MV-4-11 (cell line): ENCODE measurements at regions not wholly inside any gene's neighbourhood (a gene's known extent, or its start where the extent isn't known, plus 50 kb on each side); places are given as distances from the start of the nearest gene placed in this dataset.
"Not testable (repeated sequence)": the region's sequence is repeated elsewhere in the genome, so short reads cannot be mapped to it uniquely, and the experiment has no call there.

Source experiments
- DNase-seq: peaks from one replicate; lab custom pipeline; 2025; lab: John Stamatoyannopoulos, UW

DNA sequence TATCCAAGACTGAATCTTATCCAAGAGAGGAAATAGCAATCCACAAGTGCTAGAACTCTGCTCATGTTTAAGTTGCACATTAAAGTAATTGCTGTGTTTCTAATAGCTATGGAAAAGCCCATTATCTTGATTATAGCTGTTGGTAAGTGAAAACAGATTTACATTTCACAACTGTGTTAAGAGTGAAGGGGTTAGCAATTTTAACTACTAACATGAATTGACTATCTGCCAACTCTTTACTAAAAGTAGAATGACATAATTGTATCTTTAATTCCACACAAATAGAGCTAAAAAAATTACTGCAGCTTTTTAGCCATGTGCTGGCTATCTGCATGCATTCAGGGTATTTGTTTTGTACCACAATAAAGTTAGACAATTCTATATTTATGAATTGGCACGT, 277.9 kb upstream of the IRAK1BP1 start:
- DNase-seq = no peak

DNA sequence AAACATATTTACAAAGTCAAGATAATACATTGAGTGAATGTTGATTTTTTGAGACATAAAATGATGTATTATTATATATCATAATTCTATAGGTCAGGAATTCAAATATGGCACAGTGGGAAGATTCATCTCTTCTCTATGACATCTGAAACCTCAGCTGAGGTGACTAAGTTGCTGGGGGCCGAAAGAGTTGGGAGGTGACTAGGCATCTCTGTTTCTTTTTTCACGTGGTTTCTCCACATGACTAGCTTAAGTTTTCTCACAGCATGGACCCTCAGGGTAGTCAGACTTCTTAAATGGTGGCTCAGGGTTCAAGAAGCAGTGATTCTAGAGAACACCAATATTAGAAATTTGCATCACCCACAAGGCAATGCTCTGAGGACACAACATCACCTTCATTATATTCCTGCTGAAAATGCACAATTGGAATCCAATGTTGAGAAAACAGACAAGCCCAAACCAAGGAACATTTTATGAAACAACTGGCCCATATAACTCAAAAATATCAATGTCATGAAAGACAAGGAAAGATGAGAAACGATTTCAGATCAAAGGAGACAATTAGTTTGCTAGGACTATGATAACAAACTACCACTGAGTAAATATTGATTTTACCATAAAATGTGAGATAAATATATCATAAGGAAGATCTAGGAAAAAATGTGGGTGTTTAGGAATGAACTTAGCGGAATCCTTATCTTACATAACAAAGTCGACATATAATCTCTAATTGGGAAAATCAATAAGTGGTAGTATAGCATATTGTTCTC, 273.3 kb upstream of the IRAK1BP1 start:
- DNase-seq = no peak

DNA sequence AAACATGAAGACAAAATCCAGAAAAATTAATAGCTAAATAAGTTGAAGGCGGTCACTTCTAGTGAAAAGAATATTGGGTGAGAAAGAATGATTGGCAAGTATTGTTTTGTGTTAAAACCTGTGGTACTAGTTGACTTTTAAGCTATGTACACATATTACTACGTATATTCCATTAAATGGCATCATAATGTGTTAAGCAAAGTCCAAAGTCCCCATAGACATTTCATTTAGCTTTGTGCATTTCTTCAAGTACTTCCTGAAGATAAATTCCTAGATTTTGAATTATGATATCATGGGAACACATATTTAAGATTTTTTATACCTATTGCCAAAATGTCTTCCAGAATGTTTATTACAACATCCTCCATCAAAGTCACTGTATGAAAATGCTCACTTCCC, 272.7 kb upstream of the IRAK1BP1 start:
- DNase-seq = no peak

DNA sequence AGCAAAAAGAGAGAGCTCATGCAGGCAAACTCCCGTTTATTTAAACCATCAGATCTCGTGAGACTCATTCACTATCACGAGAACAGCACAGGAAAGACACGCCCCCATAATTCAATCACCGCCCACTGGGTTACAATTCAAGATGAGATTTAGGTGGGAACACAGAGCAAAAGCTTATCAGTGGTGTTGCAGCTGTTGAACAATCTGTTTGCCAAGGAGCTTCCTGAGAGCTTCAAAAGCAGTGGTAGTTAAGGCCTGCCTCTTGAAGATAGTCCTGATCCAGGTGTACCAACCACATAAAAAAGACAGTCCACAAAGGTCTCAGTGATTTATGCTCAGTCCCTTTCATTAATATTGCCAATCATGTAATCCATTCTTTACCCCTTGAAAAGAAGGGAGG, 269.4 kb upstream of the IRAK1BP1 start:
- DNase-seq = no peak

DNA sequence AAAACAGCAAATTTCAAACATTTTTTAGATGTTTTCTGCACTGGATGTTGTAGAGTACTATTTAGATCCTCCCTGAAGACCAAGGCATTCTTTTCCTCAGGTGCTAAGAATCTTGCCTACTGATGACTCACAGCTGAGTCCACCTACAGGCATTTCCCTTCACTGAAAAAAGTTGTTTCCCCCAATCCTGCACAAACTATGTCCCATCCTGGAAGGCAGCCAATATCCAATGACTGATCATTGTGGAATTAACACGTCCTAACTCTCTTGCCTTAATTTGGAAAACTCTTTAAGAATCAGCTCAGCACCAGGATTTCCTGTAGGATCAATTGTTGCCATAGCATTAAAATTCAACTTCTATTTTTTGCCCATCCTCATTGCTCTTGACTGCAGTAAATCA, 268.4 kb upstream of the IRAK1BP1 start:
- no peak for DNase-seq

DNA sequence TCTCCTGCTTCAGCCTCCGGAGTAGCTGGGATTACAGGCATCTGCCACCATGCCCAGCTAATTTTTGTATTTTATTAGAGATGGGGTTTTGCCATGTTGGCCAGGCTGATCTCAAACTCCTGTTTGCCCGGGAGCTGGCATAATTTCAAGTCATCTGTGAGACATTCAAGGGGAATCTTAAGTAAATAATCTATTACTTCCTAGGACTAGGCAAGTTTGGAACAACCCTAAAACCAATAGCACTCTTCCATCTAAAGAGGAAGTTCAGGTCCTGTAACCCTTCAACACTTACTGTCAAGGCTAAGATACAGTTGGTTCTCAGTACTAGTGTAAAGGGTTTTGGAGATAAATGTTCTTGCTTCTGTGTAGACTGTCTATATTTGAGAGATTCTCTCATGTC, 267.8 kb upstream of the IRAK1BP1 start:
- DNase-seq = peak; percentile 1

DNA sequence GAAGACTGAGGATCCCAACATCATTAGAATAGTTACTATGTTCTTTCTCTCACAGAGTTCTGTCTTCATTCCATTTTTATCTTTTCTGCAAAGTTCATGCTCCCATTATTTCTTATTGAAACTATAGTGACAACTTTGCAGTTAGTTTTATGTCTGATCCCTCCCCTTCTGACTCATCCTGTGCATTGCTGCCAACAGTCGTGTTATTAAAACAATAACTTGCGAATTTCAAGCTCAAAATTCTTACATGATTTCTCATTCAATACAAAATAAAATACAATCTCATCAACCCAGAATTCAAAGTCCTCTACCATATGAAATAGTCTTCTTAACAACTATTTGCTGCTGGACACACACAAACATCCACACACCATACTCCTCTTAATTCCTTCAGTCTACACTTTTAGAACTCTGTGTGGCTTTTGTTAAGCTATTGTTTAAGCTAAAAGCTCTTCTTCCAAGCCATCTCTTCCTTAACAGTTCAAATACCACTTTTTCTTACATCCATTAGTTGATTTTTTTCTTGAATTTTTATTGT, 261.4 kb upstream of the IRAK1BP1 start:
- DNase-seq = no peak

DNA sequence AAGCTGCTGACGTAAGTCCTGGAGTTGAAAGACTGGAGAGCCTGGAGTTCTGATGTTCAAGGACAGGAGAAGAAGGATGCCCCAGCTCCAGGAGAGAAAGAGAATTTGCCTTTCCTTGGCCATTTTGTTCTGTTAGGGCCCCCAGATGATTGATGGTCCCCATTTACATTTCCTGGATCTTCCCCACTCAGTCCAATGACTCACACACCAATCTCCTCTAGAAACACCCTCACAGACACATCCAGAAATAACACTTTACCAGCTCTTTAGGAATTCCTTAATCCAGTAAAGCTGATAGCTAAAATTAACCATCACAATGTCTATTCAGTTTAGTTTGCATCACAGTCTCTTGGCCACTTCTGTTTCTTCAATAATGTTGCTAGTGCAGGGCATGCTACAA, 260.2 kb upstream of the IRAK1BP1 start:
- DNase-seq = no peak

DNA sequence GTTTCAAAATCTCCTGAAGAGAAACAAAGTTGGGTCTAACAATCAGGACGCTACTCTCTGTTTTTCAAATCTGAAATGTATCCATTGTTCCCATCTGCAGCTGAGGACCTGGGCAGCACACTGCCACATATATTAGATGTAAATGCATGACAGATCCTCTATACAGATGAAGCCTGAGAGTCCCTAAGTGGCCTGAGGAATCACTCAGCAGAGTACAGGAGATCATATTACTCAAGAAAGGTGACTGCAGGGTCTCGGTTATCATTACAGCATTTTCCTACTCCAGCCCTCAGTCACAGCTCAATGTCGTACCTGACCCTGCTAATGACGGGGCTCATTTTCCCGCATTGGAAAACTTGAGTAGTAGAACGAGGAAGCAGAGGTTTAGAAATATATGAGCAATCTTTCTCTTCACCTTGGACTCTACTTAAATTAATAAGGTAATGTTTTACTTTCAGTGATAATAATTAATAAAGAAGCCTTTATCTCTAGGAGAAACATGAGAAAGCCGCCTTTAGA, 256.2 kb upstream of the IRAK1BP1 start:
- DNase-seq = no peak

DNA sequence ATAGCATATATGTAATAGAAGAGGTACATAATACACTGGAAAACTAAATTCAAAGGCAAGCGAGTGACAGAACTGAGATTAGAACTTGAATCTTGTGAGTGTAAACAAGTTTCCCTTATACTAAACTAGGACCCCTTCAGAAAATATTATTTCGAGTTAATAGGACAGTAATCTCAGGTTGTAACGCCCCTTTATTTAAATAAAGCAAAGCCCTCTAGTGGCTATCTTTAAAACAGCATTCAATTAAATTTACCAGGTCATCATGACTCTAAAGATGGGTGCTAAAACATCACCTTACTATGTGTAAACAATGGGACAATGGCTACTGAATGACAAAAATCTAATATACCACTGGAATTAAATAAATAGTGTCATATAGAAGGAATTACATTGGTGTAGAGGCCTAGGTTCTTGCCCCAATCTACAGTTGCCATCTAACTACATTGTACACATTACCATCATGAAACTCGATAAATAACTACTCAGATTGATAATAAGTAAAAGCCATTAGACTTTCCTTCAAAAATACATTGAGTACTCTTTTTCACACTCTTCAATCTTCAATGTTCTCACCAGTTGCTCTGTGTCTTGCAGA, 255.4 kb upstream of the IRAK1BP1 start:
- DNase-seq = peak; percentile 3

DNA sequence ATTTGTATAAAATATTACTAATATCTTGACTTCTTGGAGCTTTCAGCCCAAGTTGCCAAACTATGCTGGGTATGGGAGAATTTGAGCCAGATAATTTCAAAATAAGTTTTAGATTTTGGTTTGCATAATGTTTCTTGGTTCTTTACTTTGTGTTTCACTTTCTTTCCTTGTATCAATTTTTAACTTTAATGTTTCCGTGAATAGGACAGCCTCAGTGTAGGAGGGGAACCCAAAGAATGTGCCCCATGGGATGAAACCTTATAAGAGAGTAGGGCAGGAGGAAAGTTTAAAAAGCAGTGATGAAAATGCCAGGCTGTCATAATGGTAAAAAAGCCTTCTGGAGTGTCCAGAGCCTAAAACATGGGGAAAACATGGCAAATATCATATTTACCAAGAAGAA, 252.4 kb upstream of the IRAK1BP1 start:
- no peak for DNase-seq

DNA sequence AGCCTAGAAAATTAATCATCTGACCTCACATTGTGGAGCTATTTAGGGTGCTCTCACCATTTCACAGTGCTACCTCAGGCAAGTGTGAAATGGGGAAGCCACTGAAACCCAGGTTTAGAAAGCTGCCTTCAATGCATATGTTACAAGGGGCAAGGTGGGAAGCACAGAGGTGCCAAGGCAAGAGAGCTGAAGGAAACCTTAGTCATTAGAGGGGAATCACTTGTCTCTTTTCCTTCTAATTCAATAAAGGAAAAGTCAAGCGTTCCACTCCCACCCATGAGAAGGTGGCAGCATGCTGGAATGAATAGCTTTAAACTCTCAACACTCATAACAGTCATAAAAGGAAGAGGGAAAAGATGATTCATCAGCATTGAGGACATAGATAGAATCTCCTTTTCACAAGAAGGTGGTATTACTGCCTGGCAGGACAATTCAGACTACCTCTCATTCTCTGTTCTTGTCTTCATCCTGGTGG, 251.9 kb upstream of the IRAK1BP1 start:
- no peak for DNase-seq

DNA sequence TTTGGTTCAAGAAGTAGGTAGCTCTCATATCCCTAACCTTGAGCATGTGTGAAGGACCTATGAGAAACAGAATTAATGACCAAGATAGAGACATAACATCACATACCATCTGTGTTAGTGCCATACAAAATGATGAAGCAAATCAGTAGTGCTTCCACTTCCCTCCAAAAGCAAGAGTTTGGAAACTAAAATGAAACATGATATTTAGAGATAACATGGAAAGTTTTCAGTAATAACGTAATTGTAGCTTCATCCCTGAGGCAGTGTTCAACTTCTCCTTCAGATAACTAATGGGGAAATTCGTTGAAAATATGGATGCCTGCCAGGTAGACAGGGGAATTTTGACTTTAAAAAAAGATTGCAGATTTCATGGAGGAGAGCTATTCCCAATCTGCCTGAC, 248.4 kb upstream of the IRAK1BP1 start:
- DNase-seq = no peak

DNA sequence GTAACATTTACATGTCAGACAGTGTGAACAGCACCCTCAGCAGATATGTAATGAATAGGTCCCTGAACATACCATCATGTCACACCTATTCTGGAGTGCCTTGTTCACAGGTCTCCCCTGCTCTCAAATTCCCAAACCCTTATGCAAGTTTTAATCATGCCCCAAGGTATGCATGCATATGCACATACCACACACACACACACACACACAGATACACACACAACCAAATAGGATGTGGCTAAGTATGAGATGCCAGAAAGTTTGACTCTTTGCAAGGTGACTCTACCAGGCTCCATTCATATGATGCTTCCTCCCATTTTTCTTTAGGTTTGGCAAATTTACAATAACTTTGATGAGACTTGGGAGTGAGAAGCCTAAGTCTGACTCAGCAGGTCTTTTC, 243.8 kb upstream of the IRAK1BP1 start:
- no peak for DNase-seq

DNA sequence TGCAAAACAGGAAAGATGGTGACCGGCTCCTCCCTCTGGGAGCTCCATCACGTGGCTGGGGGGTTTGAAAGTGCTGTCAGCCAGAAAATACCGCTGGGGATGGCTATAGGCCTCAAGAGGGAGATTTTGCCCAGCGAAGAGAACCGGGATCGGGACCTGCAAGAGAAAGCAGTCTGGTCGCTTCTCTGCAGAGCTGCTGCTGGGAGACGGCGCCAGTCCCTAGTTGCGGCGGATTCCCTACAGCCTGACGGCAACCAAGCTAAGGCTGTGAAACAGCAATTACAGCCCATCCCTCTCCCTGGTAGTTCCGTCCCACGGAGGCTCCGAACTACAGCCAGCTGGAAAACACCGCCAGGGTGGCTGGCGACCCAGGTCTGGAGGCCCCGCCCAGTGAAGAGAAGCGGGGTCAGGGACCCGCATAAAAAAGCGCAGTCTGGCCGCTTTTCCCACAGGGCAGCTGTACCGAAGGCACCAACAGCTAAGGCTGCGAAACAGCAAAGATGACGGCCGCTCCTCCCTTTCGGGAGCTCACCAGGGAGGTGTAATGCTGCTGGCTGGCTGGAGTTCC, 238.1 kb upstream of the IRAK1BP1 start:
- DNase-seq = no peak

DNA sequence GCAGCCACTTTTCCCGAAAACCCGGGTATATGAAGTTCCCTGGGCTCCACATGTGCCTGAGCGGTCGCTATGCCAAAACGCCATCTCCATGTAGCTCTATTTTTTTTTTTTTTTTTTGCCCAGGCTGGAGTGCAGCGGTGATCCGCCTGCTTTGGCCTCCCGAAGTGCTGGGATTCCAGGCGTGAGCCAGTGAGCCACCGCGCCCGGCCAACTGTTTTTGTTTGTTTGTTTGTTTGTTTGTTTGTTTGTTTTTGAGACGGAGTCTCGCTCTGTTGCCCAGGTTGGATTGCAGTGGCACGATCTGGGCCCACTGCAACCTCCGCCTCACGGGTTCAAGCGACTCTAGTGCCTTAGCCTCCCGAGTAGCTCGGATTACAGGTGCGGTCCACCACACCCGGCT, 237.5 kb upstream of the IRAK1BP1 start:
- no peak for DNase-seq

DNA sequence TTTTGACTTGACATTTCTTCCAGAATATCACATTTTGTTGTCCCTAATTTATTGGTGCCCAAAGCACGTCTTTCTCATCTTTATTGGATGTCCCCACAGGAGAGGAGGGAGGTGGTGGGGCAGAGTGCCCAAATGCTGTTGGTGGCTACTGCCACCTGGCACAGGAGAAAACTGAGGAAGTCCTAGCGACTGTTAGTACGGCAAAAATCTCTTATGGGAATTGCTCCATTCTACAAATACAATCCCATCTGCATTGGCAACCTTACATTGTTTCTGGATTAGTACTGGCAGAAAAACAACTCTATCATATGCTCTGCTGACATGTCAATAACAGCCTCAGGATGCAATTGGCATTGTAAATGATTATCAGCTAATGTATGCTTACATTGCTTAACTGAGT, 235.4 kb upstream of the IRAK1BP1 start:
- no peak for DNase-seq

DNA sequence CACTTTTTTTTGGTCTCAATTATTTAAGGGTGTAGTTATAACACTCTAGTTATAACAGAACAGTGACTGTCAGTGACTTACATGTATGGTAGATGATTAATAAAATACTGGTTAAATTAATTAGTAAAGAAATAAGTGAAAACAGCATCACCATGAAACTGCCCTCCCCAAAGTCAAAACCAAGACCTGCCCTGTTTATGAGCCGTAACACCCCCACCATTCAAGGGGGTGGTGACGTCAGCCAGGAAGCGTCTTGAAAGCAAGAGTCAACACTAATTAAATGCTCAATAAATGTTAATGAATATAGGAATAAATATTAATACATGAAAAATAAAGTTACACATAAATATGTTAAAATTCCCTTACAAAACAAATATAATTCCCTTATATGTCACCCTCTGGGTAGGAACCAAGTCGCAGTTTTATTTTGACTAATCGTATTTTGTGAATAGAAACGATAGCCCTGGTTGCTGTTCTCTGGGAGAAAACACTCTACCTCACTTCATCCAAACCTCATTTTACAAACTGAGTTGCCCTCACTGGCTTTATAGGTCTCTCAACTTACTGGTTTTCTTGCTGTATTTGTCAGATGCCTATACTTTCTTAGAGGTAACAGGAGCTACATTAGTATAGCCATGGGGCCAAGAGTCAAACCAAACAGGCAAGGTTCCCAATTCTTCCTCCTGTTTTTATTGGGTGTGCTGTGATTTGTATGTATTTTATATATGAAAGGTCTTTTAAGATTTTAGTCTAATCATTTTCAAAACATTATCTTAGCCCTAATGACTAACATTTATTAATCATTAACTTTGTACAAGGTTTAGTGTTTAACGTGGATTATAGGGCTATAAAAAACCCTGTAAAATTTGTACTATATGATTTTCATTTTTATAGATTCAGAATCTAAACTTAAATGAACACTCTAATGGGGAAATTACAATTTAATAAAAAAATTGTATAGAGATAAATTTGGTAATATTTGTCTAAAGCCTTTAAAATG, 227.9 kb upstream of the IRAK1BP1 start:
- DNase-seq = no peak

DNA sequence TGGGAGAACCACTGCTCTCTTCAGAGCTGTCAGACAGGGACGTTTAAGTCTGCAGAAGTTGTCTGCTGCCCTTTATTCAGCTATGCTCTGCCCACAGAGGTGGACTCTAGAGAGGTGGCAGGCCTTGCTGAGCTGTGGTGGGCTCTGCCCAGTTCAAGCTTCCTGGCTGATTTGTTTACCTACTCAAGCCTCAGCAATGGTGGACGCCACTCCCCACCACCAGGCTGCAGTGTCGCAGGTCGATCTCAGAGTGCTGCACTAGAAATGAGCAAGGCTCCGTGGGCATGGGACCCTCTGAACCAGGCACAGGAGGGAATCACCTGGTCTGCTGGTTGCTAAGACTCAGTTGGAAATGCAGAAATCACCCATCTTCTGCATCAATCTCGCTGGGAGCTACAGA, 223.4 kb upstream of the IRAK1BP1 start:
- DNase-seq = not testable (repeated sequence)

DNA sequence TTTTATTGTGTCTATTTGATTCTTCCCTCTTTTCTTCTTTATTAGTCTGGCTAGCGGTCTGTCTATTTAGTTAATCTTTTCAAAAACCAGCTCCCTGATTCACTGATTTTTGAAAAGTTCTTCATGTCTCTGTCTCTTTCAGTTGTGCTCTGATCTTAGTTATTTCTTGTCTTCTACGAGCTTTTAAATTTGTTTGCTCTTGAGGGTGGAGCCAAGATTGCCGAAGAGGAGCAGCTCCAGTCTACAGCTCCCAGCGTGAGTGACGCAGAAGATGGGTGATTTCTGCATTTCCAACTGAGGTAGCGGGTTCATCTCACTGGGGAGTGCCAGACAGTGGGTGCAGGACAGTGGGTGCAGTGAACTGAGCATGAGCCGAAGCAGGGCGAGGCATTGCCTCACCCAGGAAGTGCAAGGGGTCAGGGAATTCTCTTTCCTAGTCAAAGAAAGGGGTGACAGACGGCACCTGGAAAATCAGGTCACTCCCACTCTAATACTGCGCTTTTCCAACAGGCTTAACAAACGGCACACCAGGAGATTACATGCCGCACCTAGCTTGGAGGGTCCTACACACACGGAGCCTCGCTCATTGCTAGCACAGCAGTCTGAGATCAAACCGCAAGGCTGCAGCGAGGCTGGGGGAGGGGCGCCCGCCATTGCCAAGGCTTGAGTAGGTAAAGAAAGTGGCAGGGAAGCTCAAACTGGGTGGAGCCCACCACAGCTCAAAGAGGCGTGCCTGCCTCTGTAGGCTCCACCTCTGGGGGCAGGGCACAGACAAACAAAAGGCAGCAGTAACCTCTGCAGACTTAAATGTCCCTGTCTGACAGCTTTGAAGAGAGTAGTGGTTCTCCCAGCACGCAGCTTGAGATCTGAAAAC, 220.6 kb upstream of the IRAK1BP1 start:
- not testable (repeated sequence) for DNase-seq

DNA sequence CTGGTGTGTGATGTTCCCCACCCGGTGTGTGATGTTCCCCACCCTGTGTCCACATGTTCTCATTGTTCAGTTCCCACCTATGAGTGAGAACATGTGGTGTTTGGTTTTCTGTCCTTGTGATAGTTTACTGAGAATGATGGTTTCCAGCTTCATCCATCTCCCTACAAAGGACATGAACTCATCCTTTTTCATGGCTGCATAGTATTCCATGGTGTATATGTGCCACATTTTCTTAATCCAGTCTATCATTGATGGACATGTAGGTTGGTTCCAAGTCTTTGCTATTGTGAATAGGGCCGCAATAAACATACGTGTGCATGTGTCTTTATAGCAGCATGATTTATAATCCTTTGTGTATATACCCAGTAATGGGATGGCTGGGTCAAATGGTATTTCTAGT, 201.5 kb upstream of the IRAK1BP1 start:
- DNase-seq = not testable (repeated sequence)
